Activated CD4-positive, alpha-beta T cell treated with anti-CD3 and anti-CD28 coated beads for 36 hours (primary cell): ENCODE measurements at regions not wholly inside any gene's neighbourhood (a gene's known extent, or its start where the extent isn't known, plus 50 kb on each side); places are given as distances from the start of the nearest gene placed in this dataset.
A peak's percentile ranks its signal among the peaks of the same experiment; 100 is the strongest.

ENCODE experiments used
- ATAC-seq: fragments of 200-7000 bp; cut with Tn5 transposase; one replicate; pipeline ENCODE4 v1.10.0; 2021; ENCODE audit warnings: mild to moderate bottlenecking, moderate library complexity
- CTCF ChIA-PET: fragments of 350-600 bp; sonication (Branson Sonifier 250); formaldehyde crosslinking; loops from one replicate; lab custom pipeline; 2021; ENCODE audit warnings: antibody characterized with exemption; lab: Charles Lee
- POLR2A ChIA-PET: fragments of 350-600 bp; sonication (Branson Sonifier 250); formaldehyde crosslinking; loops from one replicate; lab custom pipeline; 2021; ENCODE audit warnings: antibody characterized with exemption, inconsistent platforms; lab: Charles Lee
- DNase-seq: peaks from one replicate; pipeline ENCODE4 v3.0.0-alpha.2; 2020
- H3K27ac Mint-ChIP-seq: one replicate; pipeline ENCODE4 v1.8.0; 2021; ENCODE audit warnings: mixed read lengths
- H3K27me3 Mint-ChIP-seq: one replicate; pipeline ENCODE4 v1.8.0; 2021; ENCODE audit warnings: mixed read lengths
- H3K36me3 Mint-ChIP-seq: one replicate; pipeline ENCODE4 v1.8.0; 2021; ENCODE audit warnings: low read depth, mixed read lengths
- H3K4me1 Mint-ChIP-seq: one replicate; pipeline ENCODE4 v1.8.0; 2021; ENCODE audit warnings: mixed read lengths
- H3K4me3 Mint-ChIP-seq: one replicate; pipeline ENCODE4 v1.8.0; 2021; ENCODE audit warnings: mild to moderate bottlenecking, moderate library complexity, mixed read lengths
- H3K9me3 Mint-ChIP-seq: one replicate; pipeline ENCODE4 v1.8.0; 2021; ENCODE audit warnings: low read depth, mixed read lengths
- intact Hi-C, 2 experiments: fragments of 100-400 bp; cut with DNase I in 1 of 2; cut with micrococcal nuclease in 1 of 2; formaldehyde crosslinking; loops; one replicate each; pipeline versions ENCODE4 v1.14.2 to v1.15.1; 2022 to 2024; cut with DNase I, micrococcal nuclease

DNA sequence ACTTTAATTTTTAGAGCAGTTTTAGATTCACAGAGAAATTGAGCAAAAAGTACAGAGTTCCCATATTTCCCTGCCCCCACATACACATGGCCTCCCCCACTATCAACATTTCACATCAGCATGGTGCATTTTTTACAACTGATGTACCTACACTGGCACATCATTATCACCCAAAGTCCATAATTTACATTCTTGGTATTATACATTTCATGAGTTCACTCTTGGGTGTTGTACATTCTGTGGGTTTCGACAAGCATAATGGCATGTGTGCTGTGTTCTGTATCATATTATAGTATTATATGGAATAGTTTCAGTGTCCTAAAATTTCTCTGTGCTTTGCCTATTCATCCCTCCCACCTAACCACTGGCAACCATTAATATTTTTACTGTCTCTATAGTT, 419.8 kb upstream of the THBS1 start:
- ChIA-PET CTCF (no interaction called here), POLR2A (no interaction called here)
- H3K9me3 Mint-ChIP-seq: peaks cover 6% of the 10 kb centered on the region
- no peak overlapping the region for H3K27ac Mint-ChIP-seq
- H3K4me1 Mint-ChIP-seq: no peaks in the 10 kb centered on the region
- intact Hi-C loops: loop anchor here in 1 of 2 experiments (10.0 kb wide), 1 partner anchor 56 kb away; no protein-coding TSS in a partner anchor
- ATAC-seq (no peak), DNase-seq (no peak)
- no peaks in the 10 kb centered on the region for H3K36me3 Mint-ChIP-seq
- H3K27me3 Mint-ChIP-seq: peaks cover 15% of the 10 kb centered on the region
- no peak overlapping the region for H3K4me3 Mint-ChIP-seq

DNA sequence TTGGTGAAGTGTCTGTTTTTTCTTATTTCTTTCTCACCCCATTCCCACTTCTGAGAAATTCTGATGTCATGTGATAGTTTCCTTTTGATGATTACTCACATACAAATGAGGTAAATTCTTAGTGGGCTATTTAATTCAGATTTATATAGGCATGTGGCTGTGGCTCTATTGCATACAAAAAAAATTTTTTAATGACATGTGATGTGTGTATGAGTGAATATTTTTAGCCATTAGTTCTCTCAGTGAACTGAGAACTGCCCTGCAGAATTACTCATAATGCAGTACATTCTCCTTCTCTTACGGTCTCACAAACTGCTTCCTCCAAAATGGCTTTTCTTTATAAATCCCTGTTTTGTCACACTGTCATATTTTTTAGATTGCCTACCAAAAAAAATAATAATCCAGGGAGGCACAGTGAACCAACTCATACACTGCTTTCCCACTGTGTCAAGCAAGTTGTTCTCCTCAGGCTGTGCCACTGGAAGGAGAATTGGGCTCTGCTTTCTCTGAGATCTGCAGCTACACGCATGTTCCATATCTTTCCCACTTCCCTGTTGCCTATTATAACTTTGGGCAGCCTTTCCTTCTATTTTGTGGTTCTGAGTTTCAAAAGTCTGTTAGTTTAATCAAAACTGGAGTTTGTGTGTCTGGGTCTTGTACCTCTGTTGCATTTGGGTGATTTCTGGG, 415.7 kb upstream of the THBS1 start:
- DNase-seq (no peak), ATAC-seq (no peak)
- intact Hi-C loops: loop anchor here in 1 of 2 experiments (10.0 kb wide), 1 partner anchor 60 kb away; no protein-coding TSS in a partner anchor
- H3K4me3 Mint-ChIP-seq: no peak overlapping the region
- H3K9me3 Mint-ChIP-seq: peaks cover 6% of the 10 kb centered on the region
- H3K27ac Mint-ChIP-seq: no peak overlapping the region
- no peaks in the 10 kb centered on the region for H3K4me1 Mint-ChIP-seq
- ChIA-PET POLR2A (no interaction called here), CTCF (no interaction called here)
- no peaks in the 10 kb centered on the region for H3K36me3 Mint-ChIP-seq
- H3K27me3 Mint-ChIP-seq: peaks cover 19% of the 10 kb centered on the region

DNA sequence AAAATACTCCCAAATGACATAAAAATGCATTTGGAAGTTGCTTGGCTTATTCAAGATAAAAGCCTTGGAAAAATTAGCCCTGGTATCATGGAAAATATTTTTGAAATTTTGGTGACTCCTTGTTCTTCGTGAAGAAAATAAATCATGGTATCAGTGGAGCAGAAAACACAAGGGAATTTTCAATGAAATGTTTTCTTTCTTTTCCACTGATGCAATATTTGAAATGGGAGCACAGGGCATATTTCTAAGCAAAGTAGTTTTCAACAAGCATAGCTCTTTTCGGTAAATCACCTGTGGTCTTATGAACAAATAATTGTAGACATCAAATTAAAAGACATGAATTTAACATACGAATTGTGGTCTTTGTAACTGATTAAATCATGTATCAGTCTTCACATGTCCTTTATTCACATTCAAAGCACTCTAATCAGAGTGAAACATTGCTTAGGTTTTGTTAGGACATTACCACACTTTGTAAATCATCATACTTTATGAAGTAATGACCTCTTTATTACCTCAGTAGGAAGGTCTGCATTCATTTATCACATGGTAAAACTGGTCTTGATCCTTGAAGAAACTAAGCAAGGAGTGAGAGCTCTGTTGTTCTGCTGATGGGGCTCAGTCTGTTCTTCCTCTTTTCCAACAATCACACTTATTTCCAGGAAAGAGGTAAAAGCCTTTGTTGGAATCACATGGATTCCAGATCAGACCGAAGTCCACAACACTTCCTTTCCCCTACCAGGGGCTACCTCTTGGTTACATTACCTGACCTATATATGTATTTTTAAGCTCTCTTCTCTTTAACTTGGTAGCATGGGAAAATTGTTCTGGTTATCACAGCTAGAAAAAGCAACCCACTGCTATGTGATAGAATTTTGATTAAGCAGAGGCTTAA, 413.5 kb upstream of the THBS1 start:
- Mint-ChIP-seq H3K36me3 (no peaks in the 10 kb centered on the region), H3K27me3 (peaks cover 22% of the 10 kb centered on the region), H3K4me3 (no peak overlapping the region), H3K27ac (no peak overlapping the region), H3K9me3 (peaks cover 2% of the 10 kb centered on the region), H3K4me1 (no peaks in the 10 kb centered on the region)
- ChIA-PET CTCF (no interaction called here), POLR2A (no interaction called here)
- DNase-seq (no peak), ATAC-seq (no peak)
- intact Hi-C loops: loop anchor here in 1 of 2 experiments (10.0 kb wide), 1 partner anchor 63 kb away; no protein-coding TSS in a partner anchor

DNA sequence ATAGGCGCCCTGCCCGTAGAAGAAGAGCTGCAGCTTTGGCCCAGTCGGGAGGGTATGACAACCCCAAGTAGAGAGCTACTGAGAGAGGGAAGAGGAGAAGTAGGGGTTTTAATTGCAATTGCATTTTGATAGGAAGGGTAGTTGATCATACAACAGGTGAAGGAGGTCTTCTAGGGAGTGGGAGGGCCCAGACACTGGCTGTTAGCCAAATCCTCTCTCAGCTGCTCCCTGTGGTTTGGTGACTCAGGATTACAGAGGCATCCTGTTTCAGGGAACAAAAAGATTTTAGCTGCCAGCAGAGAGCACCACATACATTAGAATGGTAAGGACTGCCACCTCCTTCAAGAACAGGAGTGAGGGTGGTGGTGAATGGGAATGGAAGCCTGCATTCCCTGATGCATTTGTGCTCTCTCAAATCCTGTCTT, 408.9 kb upstream of the THBS1 start:
- DNase-seq: peak; percentile 60
- ChIA-PET POLR2A (no interaction called here), CTCF (interaction anchor here (0.7 to 1.4 kb wide), 3 partner anchors 17 to 583 kb away, joined by 3 to 4 read pairs (median 3); no protein-coding TSS in a partner anchor)
- peak; percentile 63 for ATAC-seq
- Mint-ChIP-seq H3K4me1 (no peaks in the 10 kb centered on the region), H3K36me3 (no peaks in the 10 kb centered on the region), H3K27ac (no peak overlapping the region), H3K4me3 (no peak overlapping the region), H3K9me3 (no peaks in the 10 kb centered on the region), H3K27me3 (peaks cover 21% of the 10 kb centered on the region)
- intact Hi-C loops: loop anchor here (1.0 to 2.0 kb wide), 3 partner anchors 408 to 585 kb away; partner anchors contain the start of gene THBS1 (in 1 of the 2)

DNA sequence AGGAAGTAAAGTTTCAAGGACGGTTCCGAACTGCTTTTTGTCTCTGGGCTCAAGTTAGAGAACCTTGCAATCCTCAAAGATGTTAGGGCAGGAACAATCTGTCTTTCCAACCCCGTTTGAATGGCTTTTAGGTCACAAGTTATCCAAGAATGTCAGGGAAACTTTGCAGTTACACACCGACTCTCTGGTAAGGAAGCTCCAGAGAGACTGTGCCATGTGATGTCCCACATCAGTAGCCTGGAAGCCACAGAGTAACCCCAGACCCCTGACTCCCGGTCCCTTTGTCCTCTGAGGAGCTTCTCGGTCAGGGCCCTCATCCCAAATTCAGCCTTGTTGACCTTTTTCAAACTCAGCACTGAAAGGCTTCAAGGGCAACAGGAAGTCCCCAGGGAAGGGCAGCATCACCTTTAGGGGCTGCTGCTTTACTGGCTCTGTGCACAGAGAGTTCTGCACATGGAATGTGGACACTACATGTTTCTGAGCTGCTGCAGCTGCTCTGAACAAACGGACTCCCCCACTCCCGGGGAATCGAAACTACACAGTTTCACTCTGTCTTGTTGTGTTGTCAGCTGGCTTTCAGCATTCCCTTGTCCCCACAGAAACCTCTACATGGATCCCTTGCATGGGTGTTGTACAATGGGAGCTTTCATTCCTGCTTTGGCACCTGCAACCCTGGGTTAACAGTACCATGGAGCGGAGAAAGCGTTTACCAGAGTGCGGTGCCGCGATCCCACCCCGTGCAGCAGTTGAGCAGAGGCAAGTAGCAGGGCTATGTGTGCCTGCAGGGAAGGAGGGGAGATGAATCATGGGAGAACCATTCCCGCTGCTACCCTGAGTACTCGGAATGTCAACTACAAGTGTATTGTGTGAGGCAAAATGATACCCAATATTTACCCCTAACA, 408.2 kb upstream of the THBS1 start:
- intact Hi-C loops: loop anchor here (1.0 to 2.0 kb wide), 3 partner anchors 408 to 584 kb away; partner anchors contain the start of gene THBS1 (in 1 of the 2)
- ATAC-seq: no peak

DNA sequence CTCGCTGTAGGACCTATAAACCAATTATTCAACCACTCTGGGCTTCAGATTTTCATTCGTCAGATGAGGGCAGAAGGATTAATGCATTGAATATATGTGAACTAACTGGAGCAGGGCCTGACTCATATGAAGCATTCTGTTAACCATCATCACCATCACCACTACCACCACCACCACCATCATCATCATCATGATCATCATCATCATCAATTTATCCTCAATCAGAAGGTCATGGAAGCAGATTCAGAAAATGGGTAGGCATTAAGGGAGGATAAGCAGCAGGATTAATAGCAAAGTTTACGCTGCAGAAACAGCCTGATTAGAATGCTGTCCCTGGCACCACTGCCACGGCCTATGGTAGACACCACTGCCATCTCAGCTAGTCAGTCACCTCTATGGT, 407.5 kb upstream of the THBS1 start:
- no peak overlapping the region for H3K4me3 Mint-ChIP-seq
- intact Hi-C loops: loop anchor here in 1 of 2 experiments (2.0 kb wide), 2 partner anchors 407 to 583 kb away; partner anchors contain the start of gene THBS1
- H3K36me3 Mint-ChIP-seq: no peaks in the 10 kb centered on the region
- peaks cover 21% of the 10 kb centered on the region for H3K27me3 Mint-ChIP-seq
- ChIA-PET CTCF (interaction anchor here (0.9 kb wide), 1 partner anchor 72 kb away, joined by 3 read pairs; no protein-coding TSS in a partner anchor), POLR2A (no interaction called here)
- H3K27ac Mint-ChIP-seq: no peak overlapping the region
- ATAC-seq: no peak
- H3K4me1 Mint-ChIP-seq: no peaks in the 10 kb centered on the region
- no peaks in the 10 kb centered on the region for H3K9me3 Mint-ChIP-seq
- DNase-seq: no peak

More for the DNA sequence above, 408.2 kb upstream of the THBS1 start:
- H3K27ac Mint-ChIP-seq: no peak overlapping the region
- H3K36me3 Mint-ChIP-seq: no peaks in the 10 kb centered on the region
- H3K4me3 Mint-ChIP-seq: no peak overlapping the region
- H3K27me3 Mint-ChIP-seq: peaks cover 21% of the 10 kb centered on the region
- ChIA-PET CTCF (interaction anchor here (0.7 to 1.4 kb wide), 3 partner anchors 16 to 582 kb away, joined by 3 to 4 read pairs (median 3); no protein-coding TSS in a partner anchor), POLR2A (no interaction called here)
- H3K4me1 Mint-ChIP-seq: no peaks in the 10 kb centered on the region
- H3K9me3 Mint-ChIP-seq: no peaks in the 10 kb centered on the region
- no peak for DNase-seq

DNA sequence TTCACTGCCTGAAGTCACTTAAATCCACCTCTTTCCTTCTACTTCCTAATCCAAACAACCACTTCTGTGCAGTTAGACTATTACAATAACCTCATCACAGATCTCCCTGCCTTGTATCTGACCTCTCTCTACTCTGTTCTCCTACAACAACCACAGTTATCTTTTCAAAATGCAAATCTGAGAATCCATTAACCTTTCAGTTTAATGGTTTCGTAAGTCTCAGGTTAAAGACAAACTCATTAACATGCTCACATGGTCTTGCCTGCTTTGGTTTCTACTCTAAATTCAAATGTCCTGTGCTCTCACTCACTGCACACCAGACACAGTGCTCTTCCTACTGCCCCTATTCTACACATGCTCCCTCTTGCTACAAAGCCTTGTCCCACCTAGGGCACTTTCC, 406.5 kb upstream of the THBS1 start:
- no peaks in the 10 kb centered on the region for H3K36me3 Mint-ChIP-seq
- H3K27ac Mint-ChIP-seq: no peak overlapping the region
- ATAC-seq: no peak
- no peaks in the 10 kb centered on the region for H3K4me1 Mint-ChIP-seq
- DNase-seq: no peak
- POLR2A ChIA-PET: no interaction called here
- no peak overlapping the region for H3K4me3 Mint-ChIP-seq
- intact Hi-C loops: no loop called here
- CTCF ChIA-PET: interaction anchor here (0.9 to 1.0 kb wide), 2 partner anchors 17 to 73 kb away, joined by 3 to 4 read pairs; no protein-coding TSS in a partner anchor
- no peaks in the 10 kb centered on the region for H3K9me3 Mint-ChIP-seq
- peaks cover 17% of the 10 kb centered on the region for H3K27me3 Mint-ChIP-seq

DNA sequence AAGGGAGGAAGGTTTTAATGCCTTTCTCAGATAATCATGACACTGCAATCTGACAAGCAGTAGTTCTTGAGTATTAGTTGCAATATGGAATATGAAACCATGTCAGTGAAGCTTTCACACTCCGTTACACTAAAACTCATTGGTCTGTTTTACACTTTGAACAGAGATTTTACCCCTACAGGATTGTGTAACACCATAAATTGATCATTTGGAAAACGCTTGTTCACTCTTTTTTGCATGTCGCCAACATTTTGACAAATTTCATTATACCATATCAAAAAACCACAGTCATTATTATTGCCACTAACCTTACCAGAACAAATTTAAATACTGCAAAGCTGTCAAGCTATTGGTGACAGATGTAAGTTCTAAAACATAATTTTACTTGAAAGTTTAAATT, 404.8 kb upstream of the THBS1 start:
- intact Hi-C loops: no loop called here
- H3K4me1 Mint-ChIP-seq: no peaks in the 10 kb centered on the region
- H3K4me3 Mint-ChIP-seq: no peak overlapping the region
- no peak overlapping the region for H3K27ac Mint-ChIP-seq
- CTCF ChIA-PET: interaction anchor here (1.2 kb wide), 1 partner anchor 404 kb away, joined by 3 read pairs; the partner anchor contains the start of gene THBS1
- H3K27me3 Mint-ChIP-seq: peaks cover 16% of the 10 kb centered on the region
- no peaks in the 10 kb centered on the region for H3K36me3 Mint-ChIP-seq
- ATAC-seq (no peak), DNase-seq (no peak)
- POLR2A ChIA-PET: no interaction called here
- no peaks in the 10 kb centered on the region for H3K9me3 Mint-ChIP-seq

DNA sequence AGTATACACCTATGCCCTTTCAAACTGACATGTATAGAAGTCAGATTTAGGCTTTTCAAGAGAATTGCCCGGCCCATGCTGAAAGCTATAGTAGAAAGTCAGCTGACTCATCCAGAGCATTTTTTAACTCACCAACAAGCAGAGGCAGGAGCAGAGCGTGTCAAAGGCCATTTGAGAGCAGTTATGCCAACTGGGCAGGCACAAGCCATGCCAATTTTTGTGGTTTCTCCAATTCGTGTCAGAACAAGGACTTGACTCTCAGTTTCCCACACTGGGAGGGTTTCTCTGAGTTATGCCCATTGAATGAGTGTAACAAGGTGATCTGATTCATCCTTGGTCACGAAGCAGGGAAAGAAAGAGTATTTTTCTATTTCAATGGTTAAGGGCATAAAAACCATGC, 403.3 kb upstream of the THBS1 start:
- no peaks in the 10 kb centered on the region for H3K9me3 Mint-ChIP-seq
- ChIA-PET CTCF (no interaction called here), POLR2A (no interaction called here)
- H3K27ac Mint-ChIP-seq: no peak overlapping the region
- peaks cover 17% of the 10 kb centered on the region for H3K27me3 Mint-ChIP-seq
- H3K4me1 Mint-ChIP-seq: no peaks in the 10 kb centered on the region
- H3K36me3 Mint-ChIP-seq: no peaks in the 10 kb centered on the region
- intact Hi-C loops: no loop called here
- DNase-seq (no peak), ATAC-seq (no peak)
- H3K4me3 Mint-ChIP-seq: no peak overlapping the region

DNA sequence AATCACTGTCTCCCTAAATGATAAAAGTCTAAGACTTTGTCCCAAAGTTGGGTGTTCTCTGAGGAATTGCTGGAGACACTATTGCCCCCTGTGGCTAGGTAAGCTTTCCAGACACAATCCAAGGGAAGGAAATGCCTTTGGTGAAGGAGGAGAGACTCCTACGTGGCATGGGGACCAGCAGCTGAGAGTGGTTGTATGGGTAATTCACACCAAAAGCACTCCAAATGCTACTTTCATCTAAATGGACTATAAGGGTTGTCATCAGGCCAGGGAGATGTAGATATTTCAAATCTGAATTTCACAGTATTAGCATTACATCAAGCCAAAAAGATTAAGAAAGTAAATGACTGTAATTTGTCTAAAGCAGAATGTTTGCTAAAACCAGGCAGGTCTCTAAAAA, 400.8 kb upstream of the THBS1 start:
- ChIA-PET POLR2A (no interaction called here), CTCF (no interaction called here)
- Mint-ChIP-seq H3K4me3 (no peak overlapping the region), H3K27me3 (peaks cover 9% of the 10 kb centered on the region), H3K4me1 (no peaks in the 10 kb centered on the region), H3K27ac (no peak overlapping the region), H3K36me3 (no peaks in the 10 kb centered on the region), H3K9me3 (no peaks in the 10 kb centered on the region)
- ATAC-seq: no peak
- intact Hi-C loops: no loop called here
- DNase-seq: no peak
